WTC11 (cell line): ENCODE measurements at regions not wholly inside any gene's neighbourhood (a gene's known extent, or its start where the extent isn't known, plus 50 kb on each side); places are given as distances from the start of the nearest gene placed in this dataset.

Experiments
- CTCF ChIP-seq: fragments of 200-600 bp; IDR thresholded peaks from 2 replicates; pipeline ENCODE4 v1.8.0; 2022; ENCODE audit warnings: antibody characterized with exemption
- MAX ChIP-seq: sonication (generic); formaldehyde crosslinking; IDR thresholded peaks from 2 replicates; pipeline ENCODE4 v1.8.0; 2022; ENCODE audit warnings: mild to moderate bottlenecking, missing genetic modification reagents
- USF1 ChIP-seq: sonication (generic); formaldehyde crosslinking; IDR thresholded peaks from 2 replicates; pipeline ENCODE4 v1.8.0; 2022; ENCODE audit warnings: mild to moderate bottlenecking, missing genetic modification reagents
- USF2 ChIP-seq: sonication (generic); formaldehyde crosslinking; IDR thresholded peaks from 2 replicates; pipeline ENCODE4 v1.8.1; 2023; ENCODE audit warnings: mild to moderate bottlenecking, missing genetic modification reagents, moderate library complexity

- no peak for TF ChIP-seq MAX (CRISPR knock-in tag)
- TF ChIP-seq CTCF, result no peak
- TF ChIP-seq USF1, result no peak
- no peak for TF ChIP-seq USF2 (CRISPR knock-in tag)
Observed at GRCh38 chr7:24464861-24465260, 108.4 kb upstream of the PALS2 start.
